ENCODE measurements at regions not wholly inside any gene's neighbourhood (a gene's known extent, or its start where the extent isn't known, plus 50 kb on each side); places are given as distances from the start of the nearest gene placed in this dataset.

DNA sequence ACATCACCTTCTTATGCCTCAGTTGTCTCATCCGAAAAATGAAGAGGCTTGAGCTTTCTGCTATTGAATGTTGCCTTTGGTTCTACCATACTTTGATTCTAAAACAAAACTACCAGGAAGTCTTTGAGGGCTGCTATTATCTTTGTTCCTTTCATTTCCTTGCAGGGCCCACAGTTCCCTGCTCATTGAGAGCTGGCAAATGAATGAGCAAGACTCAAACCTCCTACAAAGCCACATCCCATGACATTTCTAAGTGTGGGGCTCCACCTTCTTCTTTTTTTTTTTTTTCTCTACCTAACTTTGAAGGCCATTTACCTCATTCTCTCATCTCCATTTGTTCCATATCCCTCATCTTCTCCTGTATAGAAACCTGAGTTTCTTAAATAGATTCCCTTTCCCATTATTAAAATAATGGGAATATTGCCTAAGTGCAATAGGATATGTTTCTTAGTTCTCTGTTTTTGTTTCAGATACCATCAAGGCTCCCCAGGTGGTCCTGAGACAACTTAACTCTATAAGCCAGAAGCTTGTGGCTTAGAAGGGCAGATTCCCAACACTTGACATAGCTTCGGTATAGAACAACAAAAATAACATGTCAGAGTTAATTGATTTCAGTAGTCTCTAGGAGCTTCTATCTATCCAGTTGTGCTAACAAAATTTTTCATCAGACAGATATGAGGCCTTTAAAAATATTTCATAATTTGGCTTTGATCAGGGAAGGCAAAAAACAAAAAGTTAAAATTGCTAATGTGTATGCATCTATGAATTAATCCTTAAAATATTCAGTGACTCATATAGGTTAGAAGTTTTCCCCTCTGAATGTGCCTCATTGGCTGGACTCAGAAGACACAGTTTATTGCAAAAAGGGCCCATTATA, 951.6 kb downstream of the TUSC7 start:
- Histone ChIP-seq H3K4me3 (no peak overlapping the region), H3K4me1 (no peaks in the 10 kb centered on the region), H3K36me3 (no peaks in the 10 kb centered on the region), H3K9me3 (no peaks in the 10 kb centered on the region), H3K27ac (no peak overlapping the region), H3K27me3 (ENCODE audit: low read depth) (no peaks in the 10 kb centered on the region)
- intact Hi-C loops (cut with DNase I) = no loop called here
- DNase-seq = no peak
- no peak for ATAC-seq
- TF ChIP-seq, protein P1, sequence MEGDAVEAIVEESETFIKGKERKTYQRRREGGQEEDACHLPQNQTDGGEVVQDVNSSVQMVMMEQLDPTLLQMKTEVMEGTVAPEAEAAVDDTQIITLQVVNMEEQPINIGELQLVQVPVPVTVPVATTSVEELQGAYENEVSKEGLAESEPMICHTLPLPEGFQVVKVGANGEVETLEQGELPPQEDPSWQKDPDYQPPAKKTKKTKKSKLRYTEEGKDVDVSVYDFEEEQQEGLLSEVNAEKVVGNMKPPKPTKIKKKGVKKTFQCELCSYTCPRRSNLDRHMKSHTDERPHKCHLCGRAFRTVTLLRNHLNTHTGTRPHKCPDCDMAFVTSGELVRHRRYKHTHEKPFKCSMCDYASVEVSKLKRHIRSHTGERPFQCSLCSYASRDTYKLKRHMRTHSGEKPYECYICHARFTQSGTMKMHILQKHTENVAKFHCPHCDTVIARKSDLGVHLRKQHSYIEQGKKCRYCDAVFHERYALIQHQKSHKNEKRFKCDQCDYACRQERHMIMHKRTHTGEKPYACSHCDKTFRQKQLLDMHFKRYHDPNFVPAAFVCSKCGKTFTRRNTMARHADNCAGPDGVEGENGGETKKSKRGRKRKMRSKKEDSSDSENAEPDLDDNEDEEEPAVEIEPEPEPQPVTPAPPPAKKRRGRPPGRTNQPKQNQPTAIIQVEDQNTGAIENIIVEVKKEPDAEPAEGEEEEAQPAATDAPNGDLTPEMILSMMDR (IDR thresholded peaks at IDR 0.05) = no peak

DNA sequence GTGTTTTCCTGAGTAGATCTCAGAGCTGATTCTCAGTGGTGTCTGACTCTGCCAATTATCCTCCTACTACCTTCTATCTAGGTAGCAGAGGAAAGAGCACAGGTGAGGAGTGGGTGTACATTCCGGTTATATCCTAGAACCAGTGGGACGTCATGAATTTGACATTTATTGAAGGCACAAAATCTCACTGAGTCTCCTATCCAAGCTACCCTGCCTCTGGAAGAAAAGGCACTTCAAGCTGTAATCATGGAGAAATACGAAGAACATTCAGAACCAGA, 952.2 kb downstream of the TUSC7 start:
- TF ChIP-seq, protein P1 (IDR thresholded peaks at IDR 0.05) = no peak
- intact Hi-C loops (cut with DNase I) = no loop called here
- no peak overlapping the region for H3K27ac ChIP-seq
- DNase-seq = no peak
- H3K4me1 ChIP-seq = no peaks in the 10 kb centered on the region
- no peaks in the 10 kb centered on the region for H3K27me3 ChIP-seq (ENCODE audit: low read depth)
- no peaks in the 10 kb centered on the region for H3K9me3 ChIP-seq
- no peak overlapping the region for H3K4me3 ChIP-seq
- no peaks in the 10 kb centered on the region for H3K36me3 ChIP-seq
- ATAC-seq = no peak

DNA sequence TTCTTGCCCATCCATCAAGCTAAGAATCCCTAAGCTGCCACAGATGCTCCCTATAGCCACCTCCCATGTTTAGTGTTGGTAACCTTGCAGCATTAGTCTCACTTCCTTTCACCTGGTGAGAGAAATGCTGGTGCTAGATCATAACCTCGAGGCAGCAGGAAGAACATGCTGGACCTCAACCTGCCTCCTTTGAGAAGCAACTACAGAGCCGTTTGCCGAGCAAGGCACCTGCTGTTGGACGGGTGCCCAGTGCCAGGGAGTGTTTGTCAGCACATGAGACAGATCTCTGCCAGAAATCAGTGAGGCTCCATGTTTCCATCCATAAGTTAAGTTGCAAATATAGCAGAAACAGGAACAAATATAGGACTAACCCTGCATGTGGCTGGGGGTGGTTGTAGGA, 955.7 kb downstream of the TUSC7 start:
- H3K27ac ChIP-seq = no peak overlapping the region
- H3K9me3 ChIP-seq = no peaks in the 10 kb centered on the region
- H3K36me3 ChIP-seq = no peaks in the 10 kb centered on the region
- TF ChIP-seq, protein P1 (IDR thresholded peaks at IDR 0.05) = no peak
- no peak for ATAC-seq
- H3K4me3 ChIP-seq = no peak overlapping the region
- H3K4me1 ChIP-seq = no peaks in the 10 kb centered on the region
- intact Hi-C loops (cut with DNase I) = no loop called here
- H3K27me3 ChIP-seq (ENCODE audit: low read depth) = no peaks in the 10 kb centered on the region
- DNase-seq = peak; percentile 53

DNA sequence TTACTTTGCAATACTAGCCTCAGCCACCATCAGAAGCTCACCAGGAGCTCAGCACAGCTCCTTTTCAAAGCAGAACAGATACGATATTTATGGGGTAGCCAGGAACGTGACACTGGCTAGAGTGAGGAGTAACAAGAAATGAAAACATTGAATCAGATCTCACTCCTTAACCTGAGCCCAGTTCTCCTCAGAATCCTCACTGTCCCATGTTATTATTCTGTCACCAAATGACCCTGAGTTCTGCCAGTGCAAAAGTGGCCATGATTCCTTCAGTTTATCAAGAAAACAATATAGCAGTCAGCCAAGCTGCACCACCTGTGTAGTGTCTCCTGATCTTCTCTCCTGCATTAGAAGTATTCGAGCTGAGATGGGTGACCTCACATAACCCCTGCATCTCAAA, 956.7 kb downstream of the TUSC7 start:
- DNase-seq (no peak), ATAC-seq (no peak)
- no peaks in the 10 kb centered on the region for H3K27me3 ChIP-seq (ENCODE audit: low read depth)
- no peak overlapping the region for H3K4me3 ChIP-seq
- H3K36me3 ChIP-seq = no peaks in the 10 kb centered on the region
- no peaks in the 10 kb centered on the region for H3K4me1 ChIP-seq
- TF ChIP-seq, protein P1 (IDR thresholded peaks at IDR 0.05) = no peak
- intact Hi-C loops (cut with DNase I) = no loop called here
- H3K9me3 ChIP-seq = no peaks in the 10 kb centered on the region
- H3K27ac ChIP-seq = no peak overlapping the region

DNA sequence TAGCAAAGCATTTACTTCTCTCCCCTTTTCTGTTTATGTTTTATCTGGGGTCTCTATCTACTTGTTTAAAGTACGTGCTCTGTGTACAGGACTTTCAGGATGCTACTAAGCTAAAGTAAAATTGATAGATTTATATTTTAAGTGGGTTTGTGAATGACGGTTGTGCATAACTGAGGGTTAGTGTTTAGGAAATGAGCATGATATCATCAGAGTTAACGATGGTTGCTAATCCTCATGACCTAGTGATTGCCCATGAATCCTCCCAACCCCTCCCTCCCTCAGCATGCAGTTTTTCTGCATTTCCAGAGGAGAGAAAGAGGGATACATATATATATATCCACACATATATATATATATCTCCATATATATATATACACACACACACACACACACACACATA, 957.2 kb downstream of the TUSC7 start:
- H3K9me3 ChIP-seq = no peaks in the 10 kb centered on the region
- TF ChIP-seq, protein P1 (IDR thresholded peaks at IDR 0.05) = no peak
- H3K27me3 ChIP-seq (ENCODE audit: low read depth) = no peaks in the 10 kb centered on the region
- DNase-seq (no peak), ATAC-seq (no peak)
- no peaks in the 10 kb centered on the region for H3K36me3 ChIP-seq
- H3K27ac ChIP-seq = no peak overlapping the region
- H3K4me3 ChIP-seq = no peak overlapping the region
- H3K4me1 ChIP-seq = no peaks in the 10 kb centered on the region
- intact Hi-C loops (cut with DNase I) = no loop called here

Data from lower lobe of right lung (tissue), 2 donors.